NT2/D1 (cell line): ENCODE measurements at regions not wholly inside any gene's neighbourhood (a gene's known extent, or its start where the extent isn't known, plus 50 kb on each side); places are given as distances from the start of the nearest gene placed in this dataset.

ENCODE experiments used
- SUZ12 ChIP-seq: IDR thresholded peaks from 2 replicates; pipeline ENCODE4 v1.6.1; 2011; ENCODE audit not compliant: insufficient read length, insufficient read depth; ENCODE audit errors: extremely low read depth
- YY1 ChIP-seq: IDR thresholded peaks from 2 replicates; pipeline ENCODE4 v1.6.1; 2011; ENCODE audit not compliant: insufficient read length, insufficient read depth
- ZNF274 ChIP-seq: IDR thresholded peaks from 2 replicates; pipeline ENCODE4 v1.6.1; 2011; ENCODE audit warnings: mild to moderate bottlenecking, low read depth, low read length

DNA sequence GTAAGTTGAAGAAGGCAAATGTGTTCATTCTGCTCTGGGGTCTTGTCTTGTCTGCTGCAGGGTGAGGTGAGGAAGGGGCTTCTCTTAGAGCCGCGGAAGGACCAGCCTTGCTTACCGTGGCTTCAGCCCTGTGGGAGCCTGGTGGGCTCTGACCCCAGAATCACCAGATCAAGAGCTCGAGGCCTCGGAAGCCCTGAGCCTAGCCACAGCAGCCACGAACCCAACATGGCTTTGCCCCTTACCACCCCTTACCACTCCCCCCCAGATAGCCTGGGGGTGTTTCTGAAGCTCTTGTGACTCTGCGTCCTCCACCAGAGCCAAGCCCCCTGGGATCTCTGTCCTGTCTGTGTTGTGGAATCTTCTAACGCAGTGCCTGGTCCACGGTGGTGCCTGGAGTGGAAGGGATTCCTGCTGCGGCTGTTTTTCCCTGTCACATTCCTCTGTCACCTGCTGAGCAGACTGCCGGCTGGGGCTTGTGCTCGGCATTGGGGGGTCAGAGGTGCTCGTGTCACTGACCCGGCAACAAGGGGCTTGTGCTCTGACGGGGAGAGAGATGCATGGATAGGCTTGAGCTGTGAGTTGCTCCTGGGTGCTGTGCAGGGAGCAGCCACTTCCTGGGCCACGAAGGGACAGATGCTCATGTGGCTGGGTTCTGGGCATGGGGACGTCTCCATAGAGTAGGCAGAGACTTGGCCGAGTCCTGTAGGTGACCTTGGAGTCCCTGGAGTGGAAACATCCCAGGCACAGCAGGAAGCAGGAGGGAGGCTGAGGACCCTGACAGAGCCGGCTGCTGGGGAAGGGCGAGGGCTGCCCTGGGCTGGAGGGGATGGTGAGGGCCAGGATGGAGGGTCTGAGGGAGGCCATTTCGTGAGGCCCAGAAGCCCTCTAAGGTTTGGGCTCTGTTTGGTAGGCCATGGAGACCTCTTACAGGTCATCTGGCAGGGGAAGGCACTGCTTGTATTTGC lies 316.0 kb downstream of the QKI start:
- TF ChIP-seq YY1 (no peak), ZNF274 (no peak), SUZ12 (no peak)
